GM12874 (cell line): ENCODE measurements at regions not wholly inside any gene's neighbourhood (a gene's known extent, or its start where the extent isn't known, plus 50 kb on each side); places are given as distances from the start of the nearest gene placed in this dataset.

ENCODE experiments used
- TF ChIP-seq, protein P1 (sequence below): IDR thresholded peaks from 2 replicates; pipeline ENCODE4 v1.5.1; 2011; ENCODE audit warnings: low read depth, mild to moderate bottlenecking, control low read depth, low read length, moderate library complexity; ENCODE audit not compliant: insufficient read depth

- TF ChIP-seq, protein P1, sequence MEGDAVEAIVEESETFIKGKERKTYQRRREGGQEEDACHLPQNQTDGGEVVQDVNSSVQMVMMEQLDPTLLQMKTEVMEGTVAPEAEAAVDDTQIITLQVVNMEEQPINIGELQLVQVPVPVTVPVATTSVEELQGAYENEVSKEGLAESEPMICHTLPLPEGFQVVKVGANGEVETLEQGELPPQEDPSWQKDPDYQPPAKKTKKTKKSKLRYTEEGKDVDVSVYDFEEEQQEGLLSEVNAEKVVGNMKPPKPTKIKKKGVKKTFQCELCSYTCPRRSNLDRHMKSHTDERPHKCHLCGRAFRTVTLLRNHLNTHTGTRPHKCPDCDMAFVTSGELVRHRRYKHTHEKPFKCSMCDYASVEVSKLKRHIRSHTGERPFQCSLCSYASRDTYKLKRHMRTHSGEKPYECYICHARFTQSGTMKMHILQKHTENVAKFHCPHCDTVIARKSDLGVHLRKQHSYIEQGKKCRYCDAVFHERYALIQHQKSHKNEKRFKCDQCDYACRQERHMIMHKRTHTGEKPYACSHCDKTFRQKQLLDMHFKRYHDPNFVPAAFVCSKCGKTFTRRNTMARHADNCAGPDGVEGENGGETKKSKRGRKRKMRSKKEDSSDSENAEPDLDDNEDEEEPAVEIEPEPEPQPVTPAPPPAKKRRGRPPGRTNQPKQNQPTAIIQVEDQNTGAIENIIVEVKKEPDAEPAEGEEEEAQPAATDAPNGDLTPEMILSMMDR = no peak
These were observed 586.4 kb downstream of the GATA3 start for GRCh38 chr10:8640878-8641277.

- TF ChIP-seq, protein P1 = no peak
These were observed 601.8 kb downstream of the GATA3 start for GRCh38 chr10:8656261-8656660.

- TF ChIP-seq, protein P1 = no peak
These were observed 605.5 kb downstream of the GATA3 start for GRCh38 chr10:8659982-8660381.

- TF ChIP-seq, protein P1 = no peak
These were observed 607.4 kb downstream of the GATA3 start for GRCh38 chr10:8661886-8662285.

- TF ChIP-seq, protein P1 = no peak
These were observed 608.6 kb downstream of the GATA3 start for GRCh38 chr10:8663131-8663530.

DNA sequence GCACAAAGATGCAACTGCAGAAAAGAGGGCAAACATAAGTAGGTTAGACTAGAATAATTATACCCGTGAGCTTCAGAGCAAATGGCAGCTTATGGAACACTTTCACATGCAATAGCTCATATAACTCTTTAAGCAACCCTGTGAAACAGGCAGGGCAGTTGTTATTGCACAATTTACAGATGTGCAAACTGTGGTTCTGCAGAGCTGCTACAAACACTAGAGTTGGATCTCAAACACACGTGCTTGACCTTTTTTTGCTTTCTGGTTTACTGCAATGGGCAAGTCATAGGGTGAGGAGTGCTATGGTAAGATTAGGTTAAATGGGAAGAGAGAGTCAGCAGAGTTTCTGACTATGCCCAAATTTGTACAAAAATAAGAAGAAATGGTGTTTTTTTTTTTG, 610.8 kb downstream of the GATA3 start:
- TF ChIP-seq, protein P1 = no peak

GRCh38 chr10:8670461-8670860, 616.0 kb downstream of the GATA3 start:
- TF ChIP-seq, protein P1 = no peak

DNA sequence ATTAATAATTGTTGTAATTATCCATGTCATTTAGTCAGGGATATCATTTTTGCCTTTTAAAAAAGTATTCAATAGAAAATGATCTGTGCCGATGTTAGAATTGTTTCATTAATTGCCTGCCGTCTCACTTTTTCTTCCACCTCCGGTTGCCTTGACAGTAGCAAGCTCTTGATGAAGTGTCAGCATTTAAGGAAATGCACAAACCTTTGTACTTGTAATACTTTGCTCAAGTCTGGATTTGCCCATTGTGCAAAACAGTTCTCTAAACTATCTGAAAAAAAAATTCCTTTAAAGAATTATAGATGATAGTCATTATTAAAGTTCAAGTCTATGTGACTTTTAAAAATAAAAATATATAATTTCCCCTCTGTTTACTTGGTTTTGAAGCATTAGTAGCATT, 619.7 kb downstream of the GATA3 start:
- TF ChIP-seq, protein P1 = no peak
